GM12865 (cell line): ENCODE measurements at regions not wholly inside any gene's neighbourhood (a gene's known extent, or its start where the extent isn't known, plus 50 kb on each side); places are given as distances from the start of the nearest gene placed in this dataset.

Source experiments
- DNase-seq: peaks from one replicate; pipeline ENCODE4 v3.0.0; 2010; ENCODE audit warnings: low read depth
- H3K4me3 ChIP-seq: 2 replicates; pipeline ENCODE4 v1.5.1; 2011; ENCODE audit warnings: mild to moderate bottlenecking, low read depth, low read length, control low read depth
- TF ChIP-seq, protein P1 (sequence below): IDR thresholded peaks from 2 replicates; pipeline ENCODE4 v1.5.1; 2011; ENCODE audit warnings: low read length, control low read depth, low read depth, inconsistent platforms; ENCODE audit not compliant: insufficient read depth; ENCODE audit errors: missing control alignments

DNA sequence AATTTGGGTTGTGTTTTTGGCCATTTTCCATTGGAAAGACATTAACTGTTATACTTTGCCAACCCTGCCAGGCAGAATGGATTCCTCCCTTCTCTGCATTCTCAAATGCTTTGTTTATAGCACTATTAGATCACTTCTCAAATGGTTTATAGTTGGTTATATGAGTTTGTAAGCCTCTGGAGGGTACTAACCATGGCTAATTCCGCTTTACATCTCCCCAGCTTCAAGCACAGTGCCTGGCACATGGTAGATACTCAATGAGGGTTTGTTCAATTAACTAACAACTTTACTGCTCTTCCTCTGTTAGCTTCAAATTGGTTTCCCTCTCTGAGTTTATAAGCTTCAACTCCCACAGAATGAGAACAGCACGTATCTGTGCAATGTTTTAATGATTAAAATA, 213.5 kb downstream of the SOX11 start:
- no peak for DNase-seq
- TF ChIP-seq, protein P1, sequence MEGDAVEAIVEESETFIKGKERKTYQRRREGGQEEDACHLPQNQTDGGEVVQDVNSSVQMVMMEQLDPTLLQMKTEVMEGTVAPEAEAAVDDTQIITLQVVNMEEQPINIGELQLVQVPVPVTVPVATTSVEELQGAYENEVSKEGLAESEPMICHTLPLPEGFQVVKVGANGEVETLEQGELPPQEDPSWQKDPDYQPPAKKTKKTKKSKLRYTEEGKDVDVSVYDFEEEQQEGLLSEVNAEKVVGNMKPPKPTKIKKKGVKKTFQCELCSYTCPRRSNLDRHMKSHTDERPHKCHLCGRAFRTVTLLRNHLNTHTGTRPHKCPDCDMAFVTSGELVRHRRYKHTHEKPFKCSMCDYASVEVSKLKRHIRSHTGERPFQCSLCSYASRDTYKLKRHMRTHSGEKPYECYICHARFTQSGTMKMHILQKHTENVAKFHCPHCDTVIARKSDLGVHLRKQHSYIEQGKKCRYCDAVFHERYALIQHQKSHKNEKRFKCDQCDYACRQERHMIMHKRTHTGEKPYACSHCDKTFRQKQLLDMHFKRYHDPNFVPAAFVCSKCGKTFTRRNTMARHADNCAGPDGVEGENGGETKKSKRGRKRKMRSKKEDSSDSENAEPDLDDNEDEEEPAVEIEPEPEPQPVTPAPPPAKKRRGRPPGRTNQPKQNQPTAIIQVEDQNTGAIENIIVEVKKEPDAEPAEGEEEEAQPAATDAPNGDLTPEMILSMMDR: no peak
- H3K4me3 ChIP-seq: no peak overlapping the region

DNA sequence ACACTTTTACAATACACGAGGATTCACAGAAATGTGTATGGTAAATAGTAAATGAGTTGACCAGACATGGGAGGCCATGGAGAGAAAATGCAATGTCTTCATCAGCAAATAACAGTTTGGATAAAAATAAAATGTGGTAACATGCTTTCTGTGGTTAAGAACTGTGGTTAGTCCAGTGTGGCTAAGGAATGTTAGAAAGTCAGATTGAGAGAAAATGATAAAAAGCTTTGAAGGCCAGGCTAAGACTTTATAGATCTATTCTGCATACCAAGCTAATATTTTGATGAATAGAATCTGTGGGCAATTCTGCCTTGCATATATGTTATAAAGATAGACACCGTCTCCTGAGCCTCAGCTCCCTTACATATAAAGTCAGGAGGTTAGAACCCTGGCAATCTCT, 215.9 kb downstream of the SOX11 start:
- DNase-seq: no peak
- TF ChIP-seq, protein P1: no peak
- no peak overlapping the region for H3K4me3 ChIP-seq

DNA sequence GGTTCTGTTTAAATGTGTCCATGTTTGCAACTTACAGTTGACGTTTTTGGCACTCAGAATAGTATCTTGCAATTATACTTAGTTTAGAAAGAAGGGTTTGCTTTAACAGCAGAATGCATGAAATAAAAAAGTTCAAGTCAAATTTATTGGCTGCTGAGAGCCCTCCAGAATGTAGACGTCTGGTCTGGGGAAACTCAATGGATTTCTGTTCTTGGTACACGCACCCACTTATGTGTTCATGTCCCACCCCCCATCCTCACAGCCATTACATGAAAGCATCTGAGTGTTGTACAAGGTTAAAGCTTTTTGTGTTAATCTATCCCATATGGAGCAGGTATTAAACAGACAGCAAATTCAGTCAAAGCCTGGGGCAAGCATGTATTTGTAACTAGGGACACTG, 219.5 kb downstream of the SOX11 start:
- TF ChIP-seq, protein P1: no peak
- no peak for DNase-seq
- H3K4me3 ChIP-seq: no peak overlapping the region

DNA sequence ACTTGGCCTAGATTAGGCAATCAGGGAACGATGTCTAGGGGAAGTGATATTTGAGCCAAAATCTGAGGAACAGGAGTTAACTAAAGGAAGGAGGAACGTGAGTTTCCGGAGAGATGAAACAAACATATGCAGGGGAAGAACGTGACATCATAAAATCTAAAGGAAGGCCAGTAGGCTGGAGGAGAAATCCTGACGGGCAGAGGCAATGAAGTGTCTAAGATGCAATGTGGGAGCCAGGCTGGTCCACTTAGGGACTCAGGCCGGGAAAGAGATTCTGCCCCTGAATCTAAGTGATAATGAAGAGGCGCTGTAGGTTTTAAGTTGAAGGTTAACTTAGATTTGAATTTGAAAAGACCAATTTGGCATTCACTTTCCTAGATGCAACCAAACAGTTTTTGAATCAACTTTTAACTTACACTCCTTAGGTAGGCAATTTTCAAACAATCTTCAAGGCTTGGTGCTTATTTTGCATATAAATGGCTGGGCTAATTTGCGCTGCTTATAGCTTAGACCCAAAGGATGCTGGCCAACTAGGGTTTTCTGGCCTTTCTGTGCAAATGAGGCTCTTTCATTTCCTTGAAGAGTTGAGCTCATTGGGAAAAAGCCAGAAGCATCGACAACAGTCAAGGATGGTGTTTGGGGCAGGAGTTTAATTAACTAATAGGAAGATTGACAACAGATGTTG, 221.7 kb downstream of the SOX11 start:
- DNase-seq: no peak
- TF ChIP-seq, protein P1: no peak
- no peak overlapping the region for H3K4me3 ChIP-seq

DNA sequence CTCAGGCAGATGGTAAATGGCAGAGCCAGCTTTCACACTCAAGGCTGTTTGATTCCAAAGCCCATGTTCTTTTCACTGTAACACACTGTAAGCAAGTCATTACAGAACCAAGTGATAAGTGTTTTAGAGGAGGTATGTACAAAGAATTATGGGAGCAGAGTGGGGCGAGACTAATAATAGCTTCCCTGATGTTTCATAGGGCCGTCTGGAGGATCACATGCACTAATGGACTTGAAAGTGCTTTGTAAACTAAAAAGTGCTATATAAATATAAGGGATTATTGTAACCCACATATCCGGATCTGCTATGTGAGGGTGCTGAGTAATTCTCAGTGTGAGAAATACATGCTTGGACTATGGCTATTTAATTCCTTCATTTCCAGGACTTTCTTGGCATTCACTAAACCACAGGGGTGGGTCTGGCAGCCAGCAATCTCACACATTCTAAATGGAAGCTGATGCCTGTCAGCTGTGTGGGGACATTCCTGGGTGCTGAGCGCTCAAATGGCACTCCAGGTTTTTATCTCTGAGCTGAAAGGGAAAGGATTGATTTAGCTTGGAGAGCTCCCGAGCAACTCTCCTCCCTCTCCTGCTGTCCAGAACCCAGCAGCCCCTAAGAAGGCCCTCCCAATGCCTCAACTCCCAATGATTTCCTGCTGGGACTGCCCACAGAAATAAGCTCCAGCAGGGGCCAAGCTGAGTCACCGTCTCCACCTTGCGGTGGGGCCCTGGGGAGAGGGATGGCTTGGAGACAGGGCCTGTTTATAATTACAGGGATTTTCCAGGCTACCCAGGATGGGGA, 222.8 kb downstream of the SOX11 start:
- TF ChIP-seq, protein P1: no peak
- no peak for DNase-seq
- no peak overlapping the region for H3K4me3 ChIP-seq

DNA sequence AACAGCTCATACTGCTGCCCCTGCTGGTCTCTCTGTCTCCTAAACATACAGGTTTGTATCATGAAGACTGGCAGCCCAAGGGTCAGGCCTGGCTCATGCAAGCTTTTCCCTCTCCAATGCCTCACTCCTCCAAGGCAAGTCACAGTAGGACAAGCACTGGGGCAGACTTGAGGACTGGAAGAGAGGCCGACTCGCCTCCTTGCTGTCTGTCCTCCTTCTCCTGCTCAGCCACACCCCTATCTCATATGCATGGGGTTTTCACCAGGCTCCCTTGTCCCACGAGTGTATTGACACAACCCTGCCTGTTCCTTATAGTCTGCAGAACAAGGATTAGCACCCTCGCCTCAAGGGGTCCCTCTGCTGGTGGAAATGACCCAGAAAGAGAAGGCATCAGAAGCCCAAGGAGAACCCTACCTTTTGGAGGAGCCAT, 223.7 kb downstream of the SOX11 start:
- no peak overlapping the region for H3K4me3 ChIP-seq
- DNase-seq: peak; percentile 11
- TF ChIP-seq, protein P1: peak; percentile 38
